ENCODE measurements at regions not wholly inside any gene's neighbourhood (a gene's known extent, or its start where the extent isn't known, plus 50 kb on each side); places are given as distances from the start of the nearest gene placed in this dataset.
A peak's percentile ranks its signal among the peaks of the same experiment; 100 is the strongest.
"Not testable (repeated sequence)": the region's sequence is repeated elsewhere in the genome, so short reads cannot be mapped to it uniquely, and the experiment has no call there.

DNA sequence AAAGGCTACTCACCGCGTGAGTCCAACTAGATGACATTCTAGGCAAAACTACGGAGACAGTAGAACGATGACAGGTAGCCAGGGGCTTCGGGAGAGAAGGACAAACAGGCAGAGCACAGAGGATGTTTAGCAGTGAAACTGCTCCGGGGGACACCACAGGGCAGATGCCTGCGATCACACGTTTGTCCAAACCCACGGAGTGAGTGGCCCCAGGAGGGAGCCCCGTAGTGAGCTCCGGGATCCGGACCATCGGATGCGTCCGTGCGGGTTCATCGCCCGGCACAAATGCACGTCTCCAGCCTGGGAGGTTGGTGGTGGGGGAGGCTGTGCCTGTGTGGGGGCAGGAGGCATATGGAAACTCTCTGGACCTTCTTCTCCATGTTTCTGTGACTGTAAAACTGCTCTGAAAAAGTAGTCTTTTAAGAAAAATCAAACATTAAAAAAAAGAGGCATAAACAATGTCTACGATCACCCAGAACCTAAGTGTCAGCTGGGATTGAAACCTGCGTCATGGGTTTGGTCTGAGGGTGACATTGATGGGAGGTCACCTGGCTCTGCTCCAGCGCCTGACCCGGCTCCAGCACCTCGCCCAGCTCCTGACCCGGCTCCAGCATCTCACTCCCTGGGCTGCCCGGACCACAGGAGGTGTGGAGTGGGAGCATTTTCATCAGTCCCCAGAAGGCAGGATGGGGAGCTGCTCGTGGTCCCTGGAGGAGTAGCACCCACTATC lies 83.0 kb upstream of the CTDP1 start:
- no peak for DNase-seq

- no peak for DNase-seq
These were observed 82.3 kb upstream of the CTDP1 start for GRCh38 chr18:79597176-79597830.

DNA sequence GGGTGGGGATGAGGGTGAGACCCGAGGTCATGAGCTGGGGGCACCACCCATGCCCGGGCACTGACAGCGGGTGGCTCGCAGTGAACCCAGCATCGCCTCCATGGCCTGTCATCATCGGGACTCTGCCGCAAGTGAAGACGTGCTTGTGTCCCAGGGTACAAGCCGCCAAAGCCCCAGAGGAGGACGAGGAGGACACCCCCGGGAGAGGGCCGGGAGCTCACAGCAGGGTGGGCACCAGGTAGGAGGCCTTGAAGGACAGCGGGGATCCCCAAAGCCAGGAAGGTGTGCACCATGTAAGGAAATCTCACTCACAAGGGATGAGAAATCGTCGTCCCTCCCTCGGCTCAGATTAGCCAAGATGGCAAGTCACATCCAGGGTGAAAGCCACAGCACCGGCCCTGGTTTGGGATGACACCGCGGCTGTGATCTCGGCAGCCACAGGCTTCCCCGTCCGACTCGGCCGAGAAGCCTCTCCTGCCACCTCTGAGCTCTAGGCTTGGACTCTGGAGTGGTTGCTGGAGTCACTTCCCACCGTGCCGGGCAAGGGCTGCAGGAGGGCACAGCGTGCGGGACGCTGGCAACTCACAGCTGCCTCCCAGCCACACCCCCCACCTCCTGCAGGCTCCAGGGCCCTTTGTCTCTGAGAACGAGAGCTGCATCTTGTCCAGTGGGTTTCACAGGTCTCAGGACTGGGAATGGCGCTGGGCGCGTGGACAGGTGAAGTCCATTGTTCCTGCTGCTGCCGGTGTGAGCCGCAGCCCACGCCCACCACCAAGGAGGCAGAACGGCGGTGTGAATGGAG lies 81.6 kb upstream of the CTDP1 start:
- DNase-seq, result no peak

DNA sequence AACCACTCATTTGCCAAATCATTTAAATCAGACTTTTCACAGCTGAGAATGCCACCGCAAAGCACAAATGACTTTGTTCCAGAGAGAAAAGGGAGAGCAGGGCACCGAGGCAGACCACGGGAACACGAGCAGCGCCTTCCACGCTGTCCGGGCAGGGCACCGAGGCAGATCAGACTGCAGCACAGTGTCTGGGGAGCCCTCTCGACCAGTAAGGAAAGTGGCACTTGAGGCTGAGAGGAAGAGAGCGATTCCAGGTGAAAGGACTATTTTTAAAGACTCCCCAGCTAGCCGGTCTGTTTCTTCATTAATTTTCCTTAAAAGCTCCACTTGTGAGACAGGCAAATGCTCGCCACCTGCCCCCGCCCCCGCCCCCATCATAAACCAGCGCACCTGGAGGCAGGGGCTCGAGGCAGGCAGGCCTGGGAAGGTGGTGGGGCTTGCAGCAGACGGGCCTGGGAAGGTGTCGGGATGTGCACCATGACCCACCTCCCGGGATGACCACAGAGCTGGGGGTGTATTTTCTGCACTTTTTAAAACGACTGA lies 80.9 kb upstream of the CTDP1 start:
- no peak for DNase-seq

GRCh38 chr18:79599441-79599931 lies 80.1 kb upstream of the CTDP1 start:
- peak; percentile 12 for DNase-seq

- no peak for DNase-seq
These were observed 79.5 kb upstream of the CTDP1 start for GRCh38 chr18:79600141-79600540.

- no peak for DNase-seq
These were observed 79.0 kb upstream of the CTDP1 start for GRCh38 chr18:79600596-79600995.

- DNase-seq, result no peak
These were observed 78.4 kb upstream of the CTDP1 start for GRCh38 chr18:79601234-79601633.

DNA sequence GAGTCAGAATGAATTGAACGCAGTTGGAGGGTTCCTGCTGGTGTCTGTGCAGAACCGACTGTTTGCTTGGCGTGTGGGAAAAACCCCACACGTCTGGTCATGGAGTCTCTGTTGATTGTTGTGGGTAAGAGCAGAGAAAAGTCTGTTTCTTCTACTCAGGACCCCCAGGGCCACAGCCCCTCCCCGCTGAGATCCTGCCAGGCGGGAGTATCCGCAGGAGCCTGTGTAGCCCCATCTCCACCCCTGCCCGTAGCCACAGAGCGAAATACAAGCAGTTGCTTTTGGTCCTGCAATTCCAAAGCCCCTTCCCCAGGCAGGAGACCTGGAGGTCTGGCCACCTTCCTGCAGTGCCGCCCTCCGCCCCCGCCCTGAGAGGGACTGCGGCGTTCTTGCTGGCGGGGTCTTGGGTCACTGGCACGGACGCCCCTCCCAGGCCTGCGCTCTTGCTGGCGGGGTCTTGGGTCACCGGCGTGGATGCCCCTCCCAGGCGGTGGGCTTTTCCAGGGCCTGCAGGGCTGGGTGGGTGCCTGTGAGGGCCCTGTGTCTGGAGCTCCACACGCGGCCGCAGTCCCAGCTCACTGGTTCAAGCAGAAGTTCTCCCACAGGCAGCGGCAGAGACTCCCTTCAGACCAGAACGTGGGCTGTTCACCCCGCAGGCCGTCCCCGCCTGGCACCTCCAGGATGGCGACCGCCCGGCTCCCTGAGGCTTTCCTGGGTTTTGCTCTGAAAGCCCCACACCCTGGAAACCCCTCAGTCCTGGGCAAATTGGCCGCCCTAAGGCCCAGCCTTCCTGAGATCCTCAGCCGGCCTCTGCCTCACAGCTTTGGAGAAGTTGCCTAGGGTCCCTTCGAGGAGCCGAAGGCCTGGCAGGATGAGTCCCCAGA lies 76.0 kb upstream of the CTDP1 start:
- DNase-seq, result no peak

DNA sequence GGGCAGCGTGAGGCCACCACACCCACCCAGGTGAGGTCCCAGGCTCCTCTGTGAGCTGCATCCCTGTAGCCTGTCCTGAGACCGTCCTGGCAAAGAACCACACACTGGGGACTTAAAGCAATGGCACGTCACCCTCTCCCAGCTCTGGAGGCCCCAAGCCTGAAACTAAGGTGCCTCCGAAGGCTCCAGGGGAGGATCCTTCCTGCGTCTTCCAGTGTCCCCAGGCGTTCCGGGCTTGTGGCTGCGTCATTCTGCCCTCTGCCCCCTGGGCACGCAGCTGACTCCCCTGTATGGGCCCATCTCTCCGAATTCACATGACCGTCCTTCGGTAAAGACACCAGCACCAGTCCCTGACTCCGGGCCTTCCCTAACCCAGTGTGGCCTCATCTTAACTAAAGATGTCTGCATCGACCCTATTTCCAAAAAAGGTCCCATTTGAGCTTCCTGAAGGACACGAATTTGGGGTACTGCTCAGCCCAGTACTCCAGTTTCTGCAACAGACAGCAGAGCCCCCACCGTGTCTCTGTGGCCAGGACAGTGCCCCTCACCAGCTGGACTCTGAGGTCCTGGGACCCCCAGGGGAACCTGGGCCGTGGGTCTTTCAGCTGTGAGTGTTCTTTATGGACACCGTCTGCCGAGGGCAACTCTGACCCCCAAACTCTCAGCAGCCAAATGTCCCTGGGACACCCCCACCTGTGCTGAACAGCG lies 75.2 kb upstream of the CTDP1 start:
- no peak for DNase-seq

DNA sequence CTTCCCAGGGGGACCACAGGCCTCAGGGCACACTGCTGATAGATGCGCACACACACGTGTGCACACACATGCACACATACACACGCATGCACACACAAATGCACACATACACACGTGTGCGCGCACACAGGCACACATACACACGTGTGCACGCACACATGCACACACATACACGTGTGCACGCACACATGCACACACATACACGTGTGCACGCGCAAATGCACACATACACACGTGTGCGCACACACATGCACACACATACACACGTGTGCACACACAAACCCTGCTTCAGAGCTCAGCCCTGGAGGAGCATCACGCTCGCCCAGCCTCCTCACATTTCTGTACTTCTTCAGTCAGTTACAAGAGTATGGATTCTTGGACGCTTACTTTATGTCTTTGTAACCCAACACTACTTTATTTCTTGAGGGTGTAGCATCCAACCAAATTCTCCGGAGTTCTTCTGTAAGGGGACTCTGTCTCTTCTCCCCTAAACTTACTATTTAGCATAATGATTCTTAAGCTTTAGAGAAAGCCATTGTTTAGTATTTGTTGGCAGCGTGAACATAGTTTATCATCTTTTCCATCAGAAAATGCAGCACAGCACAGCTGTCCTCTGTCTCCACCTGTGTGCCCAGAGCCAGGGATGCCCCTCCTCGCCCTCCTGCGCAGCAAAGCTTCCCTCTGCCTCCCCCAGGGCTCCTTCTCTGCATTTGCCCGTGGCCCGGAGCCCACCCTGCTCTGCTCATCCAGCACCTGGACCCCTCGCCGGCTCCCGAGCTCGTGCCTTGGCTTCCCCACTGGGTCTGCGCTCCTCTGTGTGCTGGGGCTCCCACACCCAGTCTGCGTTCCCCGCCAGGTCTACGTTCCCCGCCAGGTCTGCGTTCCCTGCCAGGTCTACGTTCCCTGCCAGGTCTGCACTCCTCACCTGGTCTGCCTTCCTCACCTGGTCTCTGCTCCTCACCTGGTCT lies 74.4 kb upstream of the CTDP1 start:
- no peak for DNase-seq

- not testable (repeated sequence) for DNase-seq
These were observed 73.5 kb upstream of the CTDP1 start for GRCh38 chr18:79606071-79606470.

GRCh38 chr18:79606621-79607331 lies 72.8 kb upstream of the CTDP1 start:
- DNase-seq, result no peak

- DNase-seq, result no peak
These were observed 72.1 kb upstream of the CTDP1 start for GRCh38 chr18:79607361-79607952.

- DNase-seq, result no peak
These were observed 71.5 kb upstream of the CTDP1 start for GRCh38 chr18:79608069-79608468.

- no peak for DNase-seq
These were observed 71.1 kb upstream of the CTDP1 start for GRCh38 chr18:79608535-79608934.

GRCh38 chr18:79608999-79609461 lies 70.6 kb upstream of the CTDP1 start:
- no peak for DNase-seq

- no peak for DNase-seq
These were observed 69.7 kb upstream of the CTDP1 start for GRCh38 chr18:79609841-79610281.

GRCh38 chr18:79610461-79611039 lies 69.1 kb upstream of the CTDP1 start:
- no peak for DNase-seq

Measured in EL (cell line).